ENCODE measurements at regions not wholly inside any gene's neighbourhood (a gene's known extent, or its start where the extent isn't known, plus 50 kb on each side); places are given as distances from the start of the nearest gene placed in this dataset.
"Not testable (repeated sequence)": the region's sequence is repeated elsewhere in the genome, so short reads cannot be mapped to it uniquely, and the experiment has no call there.

DNA sequence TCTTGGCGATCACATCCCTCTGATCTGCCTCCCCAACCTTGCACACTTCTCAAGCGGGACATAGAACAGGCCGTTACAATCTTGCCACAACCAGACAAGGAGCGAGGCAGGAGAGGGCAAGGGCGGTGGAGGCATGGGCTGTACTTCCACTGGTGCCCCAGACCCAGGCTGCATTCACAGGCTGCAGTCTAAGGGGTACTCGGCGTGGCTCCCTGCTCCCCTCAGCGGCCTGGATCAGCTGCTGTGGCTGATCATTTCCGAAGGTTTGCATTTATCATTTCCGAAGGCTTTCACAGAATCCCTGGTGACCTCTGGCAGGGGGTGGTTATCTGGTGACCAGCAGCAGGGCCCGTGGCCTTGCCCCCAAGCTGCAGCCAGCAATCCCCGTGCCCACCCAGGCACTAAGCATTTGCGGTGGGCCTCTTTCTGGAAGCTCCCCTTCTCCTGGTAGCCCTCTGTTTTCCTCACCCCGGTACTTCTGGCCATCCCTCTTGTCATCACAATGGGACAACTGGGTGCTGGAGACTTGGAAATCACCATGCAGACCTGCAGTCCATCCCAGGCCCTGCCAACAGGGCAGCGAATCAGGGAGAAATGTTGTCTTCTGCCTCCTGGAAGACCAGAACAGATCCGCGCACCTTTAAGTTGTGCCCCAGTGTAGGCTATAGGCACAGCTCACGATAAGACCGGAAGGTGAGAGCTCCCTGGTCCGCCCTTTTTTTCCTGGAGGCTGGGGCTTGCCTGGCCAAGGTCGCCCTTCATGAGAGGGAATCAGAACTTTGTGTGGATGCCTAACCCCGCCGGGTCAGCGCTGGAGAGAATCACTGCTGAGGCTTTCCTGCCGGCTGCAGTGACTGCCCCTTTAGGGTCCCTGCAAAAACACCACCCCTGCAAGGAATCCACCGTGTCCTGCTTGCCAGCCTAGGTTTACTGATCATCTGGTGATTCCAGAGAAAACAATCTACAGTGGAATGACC is 1739.1 kb downstream of the TP53TG3F start:
- no peak for DNase-seq

DNA sequence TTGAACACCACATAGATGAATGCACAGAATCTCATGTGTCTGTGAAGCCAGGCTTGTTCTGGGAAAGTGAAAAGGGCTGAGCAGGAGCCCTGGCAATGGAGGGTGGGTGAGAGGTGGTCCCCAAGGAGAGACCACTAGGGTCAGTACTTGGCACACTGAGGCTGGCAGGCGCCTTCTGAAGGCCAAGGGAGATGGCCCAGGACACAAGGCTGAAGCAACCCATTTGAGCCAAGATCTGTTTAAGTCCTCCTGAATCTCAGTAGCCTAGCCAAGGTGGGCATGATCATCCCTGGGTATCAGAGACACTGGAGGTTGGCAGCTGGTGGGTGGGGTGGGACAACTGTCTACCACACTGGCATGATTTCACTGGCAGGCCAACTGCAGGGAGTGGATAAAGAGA is 1741.2 kb downstream of the TP53TG3F start:
- DNase-seq: no peak

DNA sequence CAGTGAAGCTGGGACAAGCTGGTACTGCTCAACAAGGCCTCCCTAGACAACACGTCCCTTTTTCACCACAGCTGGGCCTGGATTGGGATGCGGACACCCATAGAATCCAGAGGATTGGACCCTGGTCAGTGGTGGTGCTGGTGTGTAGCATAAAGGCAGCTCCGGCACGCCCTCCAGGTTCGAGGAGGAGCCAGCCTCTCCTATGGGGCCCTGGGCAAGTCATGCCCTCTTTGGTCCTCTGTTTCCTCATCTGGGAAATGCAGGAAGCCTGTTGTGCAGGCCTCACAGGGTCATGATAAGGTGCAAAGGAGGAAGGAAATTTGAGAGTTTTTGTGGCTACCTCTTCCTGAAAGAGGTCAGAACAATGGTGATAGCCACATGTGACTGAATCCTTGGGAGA is 1741.7 kb downstream of the TP53TG3F start:
- DNase-seq: no peak

DNA sequence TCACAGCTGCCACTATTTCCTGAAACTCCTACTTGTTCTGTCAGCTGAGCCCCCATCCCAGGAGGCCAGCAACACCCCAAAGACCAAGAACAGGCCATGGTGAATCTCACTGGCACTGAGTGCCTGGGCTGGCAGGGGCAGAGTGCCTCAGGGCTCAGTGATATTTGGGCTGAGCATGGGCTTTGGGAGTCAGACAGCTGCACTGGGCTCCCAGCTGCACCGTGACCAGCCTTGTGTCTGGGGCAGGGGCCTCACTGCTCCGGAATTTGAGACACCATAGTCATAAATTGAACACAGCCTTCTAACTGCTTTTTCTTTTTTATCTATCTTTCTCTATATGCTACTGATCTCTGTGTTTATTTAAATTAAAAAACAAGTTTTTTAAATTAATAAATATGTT is 1744.2 kb downstream of the TP53TG3F start:
- DNase-seq: no peak

DNA sequence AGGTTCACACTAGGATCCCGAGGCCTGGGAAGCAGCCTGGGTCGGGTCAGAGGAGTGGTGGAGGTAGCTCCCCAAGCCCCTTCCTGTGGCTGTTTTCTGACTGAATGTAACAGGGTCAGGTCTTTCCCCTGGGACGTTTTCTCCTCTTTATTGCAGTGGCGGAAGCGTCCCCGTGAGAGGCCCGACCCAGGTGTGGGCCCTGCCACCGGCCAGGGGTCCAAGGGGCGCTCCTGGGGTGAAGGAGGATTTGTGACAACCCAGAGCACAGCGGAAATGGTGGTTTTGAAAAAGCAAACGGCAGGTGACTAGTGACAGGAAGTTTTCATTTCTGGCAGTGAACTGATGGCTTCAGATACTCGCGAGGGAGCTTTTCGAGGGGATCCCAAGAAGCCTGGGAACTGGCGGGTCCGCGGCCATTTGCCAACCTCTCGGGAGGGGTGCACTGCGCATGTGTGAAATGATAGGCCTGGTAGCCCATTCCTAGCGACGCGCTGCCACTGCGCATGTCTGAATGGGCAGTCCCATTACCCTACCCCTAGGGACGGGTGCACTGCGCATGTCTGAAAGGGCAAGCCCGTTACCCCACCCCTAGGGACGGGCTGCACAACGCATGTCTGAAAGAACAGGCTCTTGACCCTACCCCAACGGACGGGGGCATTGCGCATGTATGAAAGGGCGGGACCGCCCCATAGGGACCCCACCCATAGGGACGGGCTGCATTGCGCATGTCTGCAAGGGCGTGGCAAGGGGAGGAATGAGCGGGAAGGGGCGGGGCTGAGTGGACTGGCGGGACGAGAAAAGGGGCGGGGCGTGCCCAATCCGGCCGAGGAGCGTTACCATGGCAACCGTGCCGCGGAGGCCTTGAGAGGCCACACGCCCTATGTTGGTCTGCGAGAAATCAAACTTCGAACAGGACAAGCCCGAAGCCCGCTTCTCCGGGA is 1747.9 kb downstream of the TP53TG3F start:
- no peak for DNase-seq

DNA sequence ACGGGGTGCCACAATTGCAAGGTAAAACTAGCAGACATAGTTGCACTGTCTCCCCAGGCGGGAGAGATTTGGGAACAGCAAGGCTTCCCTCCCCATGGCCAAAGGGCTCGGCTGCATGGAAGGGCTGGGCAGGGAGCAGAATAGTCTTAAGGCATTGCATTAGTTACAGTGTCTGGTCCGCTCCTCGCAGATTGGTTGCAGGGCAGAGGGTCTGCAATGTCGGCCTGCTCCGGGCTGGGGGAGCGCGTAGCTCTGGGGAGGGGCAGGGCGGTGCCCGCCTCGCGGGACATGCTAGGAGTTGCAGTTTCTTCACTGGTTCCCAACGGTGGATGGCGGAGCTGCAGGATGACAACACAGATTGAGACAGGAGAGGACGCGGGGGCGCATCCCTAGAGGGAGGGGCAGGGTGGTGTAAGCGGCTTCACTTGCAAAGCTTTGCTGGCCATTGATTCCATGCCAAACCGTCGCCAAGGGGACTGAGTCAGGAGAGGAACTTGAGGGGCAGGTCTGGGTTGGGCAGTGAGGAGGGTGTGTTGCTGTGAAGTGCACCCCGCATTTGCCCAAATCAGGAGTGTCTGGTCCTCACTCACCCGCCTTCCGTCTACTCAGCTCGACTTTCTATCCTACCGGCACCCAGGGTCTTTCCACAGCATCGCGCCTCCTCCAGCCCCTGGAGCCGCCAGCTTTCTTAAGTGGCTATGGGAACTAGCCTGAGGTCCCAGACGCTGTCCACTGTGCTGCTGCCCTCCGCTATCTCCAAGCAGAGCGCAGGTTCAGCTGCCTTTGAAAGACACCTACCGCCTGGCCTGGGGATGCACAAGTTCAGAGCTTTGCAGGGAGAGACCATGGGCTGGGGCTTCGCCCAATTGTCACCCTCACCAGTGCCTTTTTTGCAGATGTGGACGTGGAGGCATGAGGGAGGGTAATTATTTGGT is 1748.9 kb downstream of the TP53TG3F start:
- no peak for DNase-seq

DNA sequence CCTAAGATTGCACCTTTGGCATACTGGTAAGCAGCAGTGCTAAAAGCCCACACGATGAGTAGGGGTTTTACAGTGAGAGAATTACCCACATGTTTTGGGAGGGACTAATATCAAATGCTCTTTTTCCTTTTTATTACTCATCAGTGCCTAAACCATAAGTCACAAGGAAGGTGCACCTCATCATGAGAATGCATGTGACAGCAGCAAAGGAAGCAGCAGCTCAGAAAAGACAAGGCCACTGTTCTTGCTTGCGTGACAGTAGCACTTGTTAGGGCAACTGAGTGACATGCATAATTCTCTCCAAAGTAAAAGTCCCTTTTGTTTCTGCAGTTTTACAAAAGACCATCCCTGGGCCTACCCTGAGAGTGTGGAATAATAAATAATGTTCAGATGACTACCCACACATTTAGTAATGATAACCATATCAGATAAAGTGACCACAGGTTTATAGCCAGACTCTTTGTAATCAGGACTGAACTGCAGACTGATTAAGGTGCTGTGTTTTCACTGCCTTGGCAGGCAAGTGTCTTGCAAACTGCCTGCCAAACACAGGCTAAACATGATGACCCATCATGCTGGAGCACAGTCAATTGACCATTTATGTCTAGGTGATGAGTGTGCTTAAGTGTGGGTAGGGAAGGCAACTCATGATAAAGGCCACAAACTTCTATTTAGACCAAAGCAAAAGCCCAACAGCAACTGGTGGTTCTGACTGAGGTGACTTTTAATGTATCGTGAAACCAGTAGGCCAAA is 1751.4 kb downstream of the TP53TG3F start:
- DNase-seq: no peak

DNA sequence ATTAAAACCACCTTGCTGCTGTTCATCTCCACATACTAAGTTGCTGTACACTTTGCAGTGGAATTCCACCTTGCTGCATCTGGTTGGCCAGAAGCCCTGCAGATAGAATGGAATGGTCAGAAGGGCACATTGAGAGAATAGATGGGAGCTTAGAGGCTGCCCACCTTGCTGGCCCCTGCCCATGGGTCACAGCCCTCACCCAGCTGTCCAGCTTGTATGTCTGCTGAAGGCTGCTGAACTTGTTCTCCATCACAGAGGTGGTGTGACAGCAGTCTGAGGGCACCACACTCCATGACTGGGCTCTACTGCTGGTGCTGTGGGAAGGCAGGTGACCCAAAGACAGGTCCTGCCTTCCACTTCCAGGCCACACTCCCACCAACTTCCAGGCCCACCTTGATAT is 1755.4 kb downstream of the TP53TG3F start:
- DNase-seq: no peak

DNA sequence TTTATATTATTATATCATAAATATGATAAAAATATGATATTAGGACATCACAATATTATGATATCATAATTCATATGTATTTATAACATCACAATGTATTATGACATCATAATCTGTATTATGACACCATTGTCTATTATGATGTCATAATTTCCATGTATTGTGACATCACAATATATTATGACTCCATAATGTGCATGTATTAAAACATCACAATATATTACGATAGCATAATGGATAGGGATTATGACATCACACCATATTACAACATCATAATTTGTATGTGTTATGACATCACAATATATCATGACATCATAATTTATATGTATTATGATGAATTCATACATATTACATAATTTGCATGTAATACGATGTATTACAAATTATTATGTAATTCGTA is 1755.9 kb downstream of the TP53TG3F start:
- no peak for DNase-seq

DNA sequence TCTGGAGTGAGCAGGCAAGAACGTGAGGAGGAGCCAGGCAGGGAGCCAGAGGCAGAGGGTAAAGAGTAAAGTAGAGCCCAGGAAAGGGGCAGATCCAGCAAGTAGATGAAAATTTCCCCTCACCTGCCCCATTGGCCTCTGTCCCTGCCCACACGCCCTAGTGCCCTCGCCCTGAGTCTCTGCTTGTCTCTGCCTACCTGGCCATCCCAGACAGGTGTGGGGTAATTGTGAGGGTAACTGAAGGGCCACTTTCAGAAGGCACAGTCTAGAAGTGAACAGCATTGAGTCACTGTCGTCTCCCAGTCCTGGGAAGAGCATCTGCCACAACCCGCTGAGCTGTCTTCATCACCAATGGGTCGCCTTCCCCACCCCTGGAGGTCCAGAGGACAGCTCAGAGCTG is 1756.8 kb downstream of the TP53TG3F start:
- DNase-seq: not testable (repeated sequence)

DNA sequence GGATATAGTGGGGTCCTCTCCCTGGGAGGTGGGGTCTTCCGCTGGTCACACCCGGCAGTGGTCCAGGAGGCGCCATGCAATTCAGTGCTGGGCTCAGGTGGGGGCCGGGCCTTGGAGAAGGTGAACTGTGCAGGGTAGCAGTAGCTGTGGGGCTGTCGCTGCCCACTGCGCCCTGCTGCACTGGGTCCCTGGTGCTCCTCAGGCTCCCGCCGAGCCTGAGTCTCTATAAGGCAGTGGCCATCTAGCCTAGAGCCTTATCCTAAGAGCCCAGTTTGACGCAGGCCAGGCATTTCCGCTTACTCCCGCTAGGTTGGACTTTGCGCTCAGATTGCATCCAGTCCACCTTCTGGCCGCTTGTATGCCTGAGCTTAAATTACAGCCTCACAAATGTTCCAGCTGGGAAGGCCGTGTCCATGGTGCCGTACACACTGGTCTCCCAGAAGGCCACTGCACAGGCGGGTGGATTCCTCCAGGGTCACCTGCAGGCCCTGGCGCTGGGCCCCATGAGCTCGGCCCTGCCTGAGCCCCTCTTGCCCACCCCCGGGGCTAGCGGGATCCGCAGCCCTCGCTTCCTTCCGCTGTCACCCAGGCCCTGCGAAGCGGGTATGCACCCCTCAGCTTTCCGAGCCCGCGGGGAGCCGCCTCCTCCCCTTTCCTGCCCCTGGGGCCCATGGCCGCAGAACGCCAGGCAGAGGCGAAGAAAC is 1762.2 kb downstream of the TP53TG3F start:
- no peak for DNase-seq

DNA sequence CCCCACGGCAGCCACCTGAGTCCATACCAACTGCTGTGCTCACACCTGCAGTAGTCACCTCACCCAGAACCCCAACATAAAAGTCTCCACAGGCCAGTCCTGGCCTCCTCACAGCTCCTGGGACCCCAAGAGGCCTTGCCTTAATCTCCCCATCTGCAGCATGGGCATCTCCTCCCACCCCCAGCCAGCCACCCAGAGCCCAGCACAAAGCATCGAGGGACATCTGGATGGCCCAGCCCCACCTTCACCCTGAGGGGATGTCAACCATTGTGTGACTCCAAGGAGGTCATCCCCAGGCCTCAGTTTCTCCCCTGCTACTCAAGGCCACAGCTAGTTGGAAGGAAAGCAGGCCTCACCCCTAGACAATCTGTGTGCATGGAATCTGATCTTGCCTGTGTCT is 1775.3 kb downstream of the TP53TG3F start:
- no peak for DNase-seq

DNA sequence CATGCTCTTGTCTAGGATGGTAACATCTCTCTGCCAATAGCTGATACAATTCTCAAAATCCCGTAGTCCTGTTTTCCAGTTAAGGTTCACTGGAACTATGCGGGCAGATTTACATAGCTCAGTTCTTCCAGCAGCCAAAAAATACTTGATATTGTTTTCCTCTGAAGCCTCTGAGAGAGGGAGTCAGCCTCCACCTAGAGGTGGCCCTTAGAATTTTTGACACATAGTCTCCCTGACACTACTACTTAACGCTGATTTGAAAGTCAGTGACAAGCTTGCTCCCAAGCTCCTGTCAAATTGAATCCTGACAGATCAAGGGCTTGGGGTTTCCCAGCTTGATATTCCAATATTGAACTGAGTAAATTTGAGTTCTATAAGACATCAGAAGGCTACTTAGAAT is 1780.1 kb downstream of the TP53TG3F start:
- no peak for DNase-seq

DNA sequence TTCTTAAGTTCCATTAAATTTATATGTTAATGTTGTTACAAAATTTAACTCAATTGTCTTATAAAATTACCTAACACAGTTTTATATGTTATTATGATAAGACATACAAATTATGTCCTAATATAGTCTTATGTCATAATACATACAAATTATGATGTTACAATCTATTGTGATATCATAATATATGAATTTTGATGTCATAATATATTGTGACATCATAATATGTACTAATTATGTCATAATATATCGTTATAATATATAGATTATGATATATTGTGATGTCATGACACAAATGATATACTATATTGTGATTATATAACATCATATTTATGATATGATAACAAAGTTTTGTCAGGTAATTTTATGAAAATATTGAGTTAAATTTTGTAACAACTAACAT is 1789.6 kb downstream of the TP53TG3F start:
- no peak for DNase-seq

DNA sequence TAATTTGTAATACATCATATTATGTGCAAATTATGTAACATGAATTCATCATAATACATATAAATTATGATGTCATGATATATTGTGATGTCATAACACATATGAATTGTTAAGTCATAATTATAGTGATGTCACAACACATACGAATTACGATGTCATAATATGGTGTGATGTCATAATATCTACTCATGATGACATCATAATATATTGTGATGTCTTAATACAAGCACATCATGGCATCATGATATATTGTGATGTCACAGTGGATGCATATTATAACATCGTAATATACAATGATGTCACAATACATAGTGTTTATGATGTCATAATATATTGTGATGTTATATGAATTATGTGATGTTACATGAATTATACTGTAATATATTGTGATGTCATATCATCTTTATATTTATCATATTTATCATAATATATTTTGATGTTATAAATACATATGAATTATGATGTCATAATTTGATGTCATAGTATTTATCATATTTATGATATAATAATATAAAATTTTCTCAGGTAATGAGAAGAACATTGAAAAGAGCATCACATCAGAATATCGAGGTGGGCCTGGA is 1793.0 kb downstream of the TP53TG3F start:
- no peak for DNase-seq

DNA sequence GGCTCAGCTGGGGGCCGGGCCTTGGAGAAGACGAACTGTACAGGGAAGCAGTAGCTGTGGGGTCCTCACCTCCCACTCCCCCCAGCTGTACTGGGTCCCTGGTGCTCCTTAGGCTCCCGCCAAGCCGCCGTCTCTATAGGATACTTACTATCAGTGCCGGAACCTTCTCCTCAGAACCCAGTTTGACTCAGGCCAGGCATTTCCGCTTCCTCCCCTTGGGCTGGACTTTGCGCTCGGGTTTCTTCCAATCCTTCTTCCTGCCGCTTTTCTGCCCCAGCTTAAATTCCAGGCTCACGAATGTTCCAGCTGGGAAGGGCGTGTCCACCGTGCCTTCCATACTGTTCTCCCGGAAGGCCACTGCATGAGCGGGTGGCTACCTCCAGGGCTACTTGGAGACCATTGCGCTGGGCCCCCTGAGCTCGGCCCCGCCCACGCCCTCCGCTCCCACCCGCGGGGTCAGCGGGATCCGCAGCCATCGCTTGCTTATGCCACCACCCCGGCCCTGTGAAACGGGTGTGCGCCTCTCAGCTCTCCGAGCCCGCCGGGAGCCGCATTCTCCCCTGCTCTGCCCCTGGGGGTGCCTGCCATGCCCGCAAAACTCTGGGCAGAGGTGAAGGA is 1795.9 kb downstream of the TP53TG3F start:
- DNase-seq: no peak

DNA sequence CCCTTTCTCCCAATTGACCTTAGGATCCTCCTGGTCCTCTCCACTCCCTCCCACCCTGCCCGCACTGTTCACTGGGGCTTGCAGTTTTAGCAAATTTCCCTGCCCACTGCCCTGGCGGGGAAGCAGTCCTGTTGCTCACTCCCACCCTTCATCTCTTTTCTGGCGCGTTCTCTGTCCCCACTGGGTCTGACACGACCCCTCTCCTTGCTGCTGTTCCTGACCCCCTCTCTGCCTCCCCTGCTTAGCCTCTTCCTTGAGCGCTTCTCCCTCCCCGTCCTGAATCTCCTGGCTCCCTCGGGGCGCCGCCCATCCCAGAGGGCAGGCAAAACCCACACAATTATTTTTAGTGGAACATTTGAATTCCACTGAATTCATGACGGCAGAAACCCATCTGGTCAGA is 1796.4 kb downstream of the TP53TG3F start:
- DNase-seq: no peak

DNA sequence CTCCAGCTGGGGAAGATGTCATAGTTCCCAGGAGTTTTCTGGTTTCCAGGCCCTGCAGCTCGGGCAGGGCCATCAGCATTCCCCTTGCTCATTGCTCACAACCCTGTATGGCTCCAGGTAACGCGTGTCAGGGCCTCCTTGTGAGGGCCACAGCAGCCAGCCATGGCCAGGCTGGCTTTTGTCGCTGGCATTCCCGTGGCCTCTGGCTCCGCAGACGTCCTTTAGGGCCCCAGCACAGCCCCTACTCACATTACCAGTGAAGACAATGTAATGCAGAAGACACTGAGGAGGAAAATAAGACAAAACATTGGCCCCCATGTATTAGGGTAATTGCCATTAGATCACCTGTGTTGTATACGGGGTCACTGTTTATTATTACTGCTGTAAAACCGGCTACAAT is 1799.0 kb downstream of the TP53TG3F start:
- no peak for DNase-seq

DNA sequence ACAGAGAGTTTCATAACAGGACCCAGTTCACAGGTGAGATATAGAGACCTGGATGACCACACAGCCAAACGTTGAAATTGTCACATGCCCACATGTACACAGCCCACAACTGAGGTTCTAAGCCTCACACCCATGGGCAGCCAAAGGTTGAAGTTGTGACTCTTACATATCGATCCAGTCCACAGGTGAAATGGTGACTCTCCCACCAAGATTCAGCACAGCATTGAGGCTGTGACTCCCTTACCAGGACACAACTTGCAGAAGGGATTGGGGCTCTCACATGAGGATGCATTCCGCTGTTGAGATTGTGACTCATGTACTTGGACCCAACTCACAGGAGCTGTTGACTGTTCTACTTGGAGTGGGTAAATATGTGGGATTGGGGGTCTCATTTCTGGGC is 1836.4 kb downstream of the TP53TG3F start:
- no peak for DNase-seq

DNA sequence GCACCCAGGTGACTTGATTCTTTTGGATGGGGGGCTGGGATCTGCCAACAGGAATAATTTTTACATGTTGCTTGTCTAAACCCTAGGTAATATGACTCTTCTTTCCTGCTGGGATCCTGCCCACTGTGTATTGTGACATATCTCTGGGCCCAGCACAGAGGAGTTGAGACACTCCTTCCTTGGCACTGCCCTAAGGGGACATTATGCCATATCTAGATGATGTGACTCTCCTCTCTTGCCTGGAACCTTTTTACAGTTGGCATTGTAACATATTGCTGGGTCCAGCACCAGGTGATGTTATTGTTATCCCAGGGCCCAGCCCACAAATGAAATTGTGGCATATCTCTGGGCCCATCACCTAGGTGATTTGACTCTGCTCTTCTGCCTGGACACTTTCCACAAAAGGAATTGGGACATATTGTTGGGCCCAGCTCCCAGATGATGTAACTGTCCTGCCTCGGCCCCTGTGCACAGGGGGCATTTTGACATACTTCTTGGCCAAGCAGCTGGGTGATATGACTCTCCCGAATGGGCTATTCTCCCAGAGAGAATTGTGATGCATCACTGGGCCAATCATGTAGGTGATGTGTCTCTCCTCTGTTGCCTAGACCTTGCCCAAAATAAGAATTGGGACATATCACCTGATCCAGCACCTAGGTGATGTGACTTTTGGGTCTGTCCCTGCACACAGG is 1837.7 kb downstream of the TP53TG3F start:
- DNase-seq: no peak

Measured in right forelimb (tissue), 1 donor.